Mesenchymal stem cell (in vitro differentiated cells and primary cell): ENCODE measurements at regions not wholly inside any gene's neighbourhood (a gene's known extent, or its start where the extent isn't known, plus 50 kb on each side); places are given as distances from the start of the nearest gene placed in this dataset.

Experiments used
- DNase-seq: peaks from one replicate; pipeline ENCODE4 v3.0.0-alpha.2; 2013
- H2AFZ ChIP-seq: one replicate; pipeline ENCODE4 v1.6.1; 2013; ENCODE audit warnings: low read depth, mild to moderate bottlenecking, control low read depth, inconsistent platforms, low read length, moderate library complexity
- H2AK5ac ChIP-seq: 2 replicates; pipeline ENCODE4 v1.6.1; 2013; ENCODE audit warnings: low read length, moderate library complexity, mild to moderate bottlenecking, inconsistent platforms; ENCODE audit not compliant: severe bottlenecking
- H2BK120ac ChIP-seq: one replicate; pipeline ENCODE4 v1.6.1; 2013; ENCODE audit warnings: low read depth, mild to moderate bottlenecking, inconsistent platforms, low read length, moderate library complexity
- H2BK12ac ChIP-seq, 2 experiments: one replicate each; pipeline ENCODE4 v1.6.1; 2013; ENCODE audit warnings: inconsistent platforms in 2 of 2, low read length in 2 of 2, mild to moderate bottlenecking in 2 of 2, moderate library complexity in 2 of 2, control low read depth in 1 of 2
- H2BK15ac ChIP-seq: one replicate; pipeline ENCODE4 v1.6.1; 2013; ENCODE audit warnings: mild to moderate bottlenecking, low read depth, inconsistent platforms; ENCODE audit not compliant: poor library complexity, severe bottlenecking
- H2BK5ac ChIP-seq: 2 replicates; pipeline ENCODE4 v1.6.1; 2013; ENCODE audit warnings: low read depth, mild to moderate bottlenecking, low read length, control low read depth, inconsistent platforms; ENCODE audit not compliant: poor library complexity, severe bottlenecking
- H3K14ac ChIP-seq, 2 experiments: one replicate each; pipeline ENCODE4 v1.6.1; 2013; ENCODE audit warnings: inconsistent platforms in 2 of 2, low read length in 2 of 2, control low read depth in 1 of 2, mild to moderate bottlenecking in 1 of 2, moderate library complexity in 1 of 2
- H3K18ac ChIP-seq, 2 experiments: one replicate each; pipeline ENCODE4 v1.6.1; 2013; ENCODE audit warnings: inconsistent platforms in 2 of 2, low read length in 2 of 2, control low read depth in 1 of 2, low read depth in 1 of 2, mild to moderate bottlenecking in 1 of 2
- H3K23ac ChIP-seq, 2 experiments: one replicate each; pipeline ENCODE4 v1.6.1; 2013; ENCODE audit warnings: inconsistent platforms in 2 of 2, low read length in 2 of 2, mild to moderate bottlenecking in 2 of 2, moderate library complexity in 2 of 2, control low read depth in 1 of 2
- H3K27ac ChIP-seq: 2 replicates; pipeline ENCODE4 v1.5.1; 2013; ENCODE audit warnings: mild to moderate bottlenecking, moderate library complexity, low read length, control low read depth, inconsistent platforms; ENCODE audit not compliant: poor library complexity, severe bottlenecking
- H3K27me3 ChIP-seq, 2 experiments: 2 replicates each; pipeline versions ENCODE4 v1.6.1 to v1.7.0; 2013; ENCODE audit warnings: low read length in 2 of 2, mild to moderate bottlenecking in 2 of 2, moderate library complexity in 2 of 2, control low read depth in 1 of 2, inconsistent platforms in 1 of 2; ENCODE audit not compliant: control insufficient read depth in 1 of 2, insufficient read depth in 1 of 2
- H3K36me3 ChIP-seq, 2 experiments: 2 replicates each; pipeline versions ENCODE4 v1.6.1 to v1.7.0; 2013; ENCODE audit warnings: low read length in 2 of 2, control low read depth in 1 of 2, inconsistent platforms in 1 of 2, low read depth in 1 of 2, mild to moderate bottlenecking in 1 of 2; ENCODE audit not compliant: insufficient read depth in 2 of 2, control insufficient read depth in 1 of 2
- H3K4ac ChIP-seq, 2 experiments: one replicate each; pipeline ENCODE4 v1.6.1; 2013; ENCODE audit warnings: inconsistent platforms in 2 of 2, low read length in 2 of 2, mild to moderate bottlenecking in 2 of 2, moderate library complexity in 2 of 2, control low read depth in 1 of 2, low read depth in 1 of 2
- H3K4me1 ChIP-seq: 2 replicates; pipeline ENCODE4 v1.6.1; 2013; ENCODE audit warnings: low read depth, low read length, control low read depth; ENCODE audit not compliant: control insufficient read depth, insufficient read depth
- H3K4me2 ChIP-seq: 2 replicates; pipeline ENCODE4 v1.6.1; 2013; ENCODE audit warnings: low read length, mild to moderate bottlenecking, inconsistent platforms; ENCODE audit not compliant: poor library complexity, severe bottlenecking
- H3K4me3 ChIP-seq, 2 experiments: 2 replicates each; pipeline versions ENCODE4 v1.5.1 to v1.7.0; 2013; ENCODE audit warnings: low read length in 2 of 2, mild to moderate bottlenecking in 2 of 2, control low read depth in 1 of 2, low read depth in 1 of 2; ENCODE audit not compliant: insufficient read depth in 1 of 2
- H3K79me1 ChIP-seq: replicated peaks from 2 replicates; pipeline ENCODE4 v1.6.1; 2013; ENCODE audit warnings: mild to moderate bottlenecking, control low read depth, low read length, inconsistent platforms; ENCODE audit not compliant: poor library complexity, severe bottlenecking
- H3K9ac ChIP-seq: 2 replicates; pipeline ENCODE4 v1.7.0; 2013; ENCODE audit warnings: mild to moderate bottlenecking, low read length, moderate library complexity
- H3K9me3 ChIP-seq: 2 replicates; pipeline ENCODE4 v1.7.0; 2013; ENCODE audit warnings: mild to moderate bottlenecking, low read length; ENCODE audit not compliant: control insufficient read depth
- H4K8ac ChIP-seq: one replicate; pipeline ENCODE4 v1.6.1; 2013; ENCODE audit warnings: inconsistent platforms, mild to moderate bottlenecking, low read length, moderate library complexity
- H4K91ac ChIP-seq: one replicate; pipeline ENCODE4 v1.6.1; 2013; ENCODE audit warnings: mild to moderate bottlenecking, low read length, inconsistent platforms
- WGBS: methylation state at CpG from one replicate; pipeline ENCODE4 v1.1.7; 2013; ENCODE audit warnings: mixed read lengths; 5-methylcytosine and 5-hydroxymethylcytosine counted together

DNA sequence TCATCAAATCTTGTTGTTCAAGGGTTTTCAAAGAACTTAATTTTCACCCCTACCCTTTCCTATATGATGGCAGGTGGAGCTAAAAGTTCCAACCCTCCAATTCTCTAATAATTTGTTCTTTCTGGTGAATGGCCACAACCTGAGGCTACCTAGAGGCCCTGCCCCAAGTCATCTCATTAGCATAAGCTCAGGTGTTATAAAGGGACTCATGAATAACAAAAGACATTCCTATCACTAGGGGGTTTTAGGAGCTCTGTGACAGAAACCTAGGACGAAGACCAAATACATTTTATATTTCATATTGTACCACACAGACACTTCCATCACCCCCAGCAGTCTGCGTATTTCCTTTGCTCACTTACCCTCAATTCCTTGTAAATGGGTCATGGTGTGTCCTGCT is 483.6 kb upstream of the EPHA6 start:
- no peak overlapping the region for H2AK5ac ChIP-seq
- no peak for DNase-seq
- no peaks in the 10 kb centered on the region for H3K9me3 ChIP-seq
- H4K91ac ChIP-seq, result no peak overlapping the region
- H3K79me1 ChIP-seq, result no peaks in the 10 kb centered on the region
- no peaks in the 10 kb centered on the region for H3K27me3 ChIP-seq
- no peak overlapping the region for H3K18ac ChIP-seq
- no peak overlapping the region for H3K4me3 ChIP-seq
- no peak overlapping the region for H3K27ac ChIP-seq
- no peak overlapping the region for H3K14ac ChIP-seq
- no peak overlapping the region for H2BK5ac ChIP-seq
- H2BK120ac ChIP-seq, result no peak overlapping the region
- H3K36me3 ChIP-seq, result no peaks in the 10 kb centered on the region
- H4K8ac ChIP-seq, result no peak overlapping the region
- 29% methylated on average over 1 of the region's 2 CpGs for WGBS
- H3K23ac ChIP-seq, result no peak overlapping the region
- H2BK12ac ChIP-seq, result no peak overlapping the region
- no peak overlapping the region for H2AFZ ChIP-seq
- no peak overlapping the region for H3K4me2 ChIP-seq
- H3K4me1 ChIP-seq, result no peaks in the 10 kb centered on the region
- H2BK15ac ChIP-seq, result no peak overlapping the region
- H3K9ac ChIP-seq, result no peak overlapping the region
- H3K4ac ChIP-seq, result no peak overlapping the region

GRCh38 chr3:96331341-96331740 is 483.1 kb upstream of the EPHA6 start:
- Histone ChIP-seq H2BK15ac (no peak overlapping the region), H4K8ac (no peak overlapping the region), H3K4me2 (no peak overlapping the region), H3K4ac (no peak overlapping the region), H3K27me3 (no peaks in the 10 kb centered on the region), H3K9me3 (no peaks in the 10 kb centered on the region), H3K79me1 (no peaks in the 10 kb centered on the region), H3K27ac (no peak overlapping the region), H2BK120ac (no peak overlapping the region), H3K9ac (no peak overlapping the region), H3K18ac (no peak overlapping the region), H2BK12ac (no peak overlapping the region), H2BK5ac (no peak overlapping the region), H3K36me3 (no peaks in the 10 kb centered on the region), H4K91ac (no peak overlapping the region), H2AFZ (no peak overlapping the region), H2AK5ac (no peak overlapping the region), H3K23ac (no peak overlapping the region), H3K14ac (no peak overlapping the region), H3K4me1 (no peaks in the 10 kb centered on the region), H3K4me3 (no peak overlapping the region)
- DNase-seq, result no peak
- 42% methylated on average over 1 of the region's 1 CpG for WGBS

GRCh38 chr3:96334779-96335178 is 479.6 kb upstream of the EPHA6 start:
- no peak overlapping the region for H3K4me3 ChIP-seq
- no peak overlapping the region for H4K91ac ChIP-seq
- no peaks in the 10 kb centered on the region for H3K9me3 ChIP-seq
- H3K79me1 ChIP-seq, result no peaks in the 10 kb centered on the region
- H3K27ac ChIP-seq, result no peak overlapping the region
- no peak overlapping the region for H2BK5ac ChIP-seq
- no peaks in the 10 kb centered on the region for H3K36me3 ChIP-seq
- WGBS, result no CpG with 5 or more reads among the region's 1 CpG
- no peak overlapping the region for H2BK15ac ChIP-seq
- H3K18ac ChIP-seq, result no peak overlapping the region
- H3K27me3 ChIP-seq, result no peaks in the 10 kb centered on the region
- no peaks in the 10 kb centered on the region for H3K4me1 ChIP-seq
- no peak overlapping the region for H3K4ac ChIP-seq
- H3K4me2 ChIP-seq, result no peak overlapping the region
- no peak overlapping the region for H4K8ac ChIP-seq
- no peak overlapping the region for H2BK120ac ChIP-seq
- H3K9ac ChIP-seq, result no peak overlapping the region
- H2BK12ac ChIP-seq, result no peak overlapping the region
- no peak overlapping the region for H2AK5ac ChIP-seq
- no peak overlapping the region for H3K23ac ChIP-seq
- no peak overlapping the region for H2AFZ ChIP-seq
- no peak overlapping the region for H3K14ac ChIP-seq
- DNase-seq, result no peak

DNA sequence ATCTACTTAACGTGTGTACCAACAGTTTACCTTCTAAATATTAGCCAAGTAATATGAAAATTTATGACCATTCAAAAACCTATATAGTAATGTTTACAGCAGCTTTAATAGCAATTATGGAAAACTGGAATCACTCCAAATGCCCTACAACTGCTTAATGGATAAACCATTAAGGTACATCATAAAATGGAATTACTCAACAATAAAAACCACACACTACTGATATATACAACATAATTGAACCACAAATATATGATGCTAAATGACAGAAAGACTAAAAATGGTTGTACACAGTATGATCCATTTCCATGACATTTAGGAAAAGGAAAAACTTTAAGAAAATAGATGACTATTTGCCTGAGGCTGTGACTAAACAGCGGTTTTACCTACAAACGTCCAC is 467.1 kb upstream of the EPHA6 start:
- H4K91ac ChIP-seq, result no peak overlapping the region
- no peaks in the 10 kb centered on the region for H3K9me3 ChIP-seq
- H4K8ac ChIP-seq, result no peak overlapping the region
- H2AFZ ChIP-seq, result no peak overlapping the region
- no peak overlapping the region for H2BK12ac ChIP-seq
- H3K9ac ChIP-seq, result no peak overlapping the region
- no peak overlapping the region for H2BK15ac ChIP-seq
- H3K4ac ChIP-seq, result no peak overlapping the region
- H3K4me2 ChIP-seq, result no peak overlapping the region
- H3K27ac ChIP-seq, result no peak overlapping the region
- H2AK5ac ChIP-seq, result no peak overlapping the region
- no peak overlapping the region for H3K14ac ChIP-seq
- no peak overlapping the region for H2BK120ac ChIP-seq
- no peak overlapping the region for H3K23ac ChIP-seq
- no peak overlapping the region for H3K4me3 ChIP-seq
- WGBS, result 67% methylated on average over 3 of the region's 3 CpGs
- H3K36me3 ChIP-seq, result no peaks in the 10 kb centered on the region
- no peaks in the 10 kb centered on the region for H3K4me1 ChIP-seq
- no peaks in the 10 kb centered on the region for H3K79me1 ChIP-seq
- H3K27me3 ChIP-seq, result no peaks in the 10 kb centered on the region
- no peak overlapping the region for H2BK5ac ChIP-seq
- H3K18ac ChIP-seq, result no peak overlapping the region
- no peak for DNase-seq
